HepG2 (cell line): ENCODE measurements at regions not wholly inside any gene's neighbourhood (a gene's known extent, or its start where the extent isn't known, plus 50 kb on each side); places are given as distances from the start of the nearest gene placed in this dataset.

Experiments used
- ARNT ChIP-seq: fragments of 450-650 bp; IDR thresholded peaks from 2 replicates; pipeline ENCODE4 v1.6.1; 2017
- EED ChIP-seq: sonication (generic); formaldehyde crosslinking; IDR thresholded peaks from 2 replicates; pipeline ENCODE4 v1.5.0; 2020; ENCODE audit warnings: mild to moderate bottlenecking, missing genetic modification reagents
- GMEB2 ChIP-seq: IDR thresholded peaks from 2 replicates; pipeline ENCODE4 v1.6.1; 2016; ENCODE audit warnings: missing biosample characterization, missing genetic modification reagents, low read depth
- NR2F6 ChIP-seq, 2 experiments: IDR thresholded peaks; 2 replicates each; pipeline ENCODE4 v1.6.1; 2016; ENCODE audit warnings: antibody characterized with exemption in 1 of 2, mild to moderate bottlenecking in 1 of 2
- POLR2A ChIP-seq, 2 experiments: IDR thresholded peaks; 2 replicates each; pipeline ENCODE4 v1.6.1; 2011; ENCODE audit warnings: low read depth in 2 of 2, low read length in 2 of 2, mild to moderate bottlenecking in 1 of 2, moderate library complexity in 1 of 2; ENCODE audit not compliant: insufficient read depth in 1 of 2
- POLR2AphosphoS5 ChIP-seq: IDR thresholded peaks from 2 replicates; pipeline ENCODE4 v1.6.1; 2012; ENCODE audit warnings: low read depth, low read length
- RFXANK ChIP-seq: IDR thresholded peaks from 2 replicates; pipeline ENCODE4 v1.6.1; 2016
- SAFB2 ChIP-seq: sonication (generic); formaldehyde crosslinking; IDR thresholded peaks from 2 replicates; pipeline ENCODE4 v1.5.1; 2020; ENCODE audit warnings: missing genetic modification reagents, low read depth, mild to moderate bottlenecking, borderline replicate concordance
- ZBTB38 ChIP-seq: sonication (generic); formaldehyde crosslinking; IDR thresholded peaks from 2 replicates; pipeline ENCODE4 v1.5.1; 2020; ENCODE audit warnings: mild to moderate bottlenecking, missing genetic modification reagents
- ZKSCAN1 ChIP-seq: fragments of 150-350 bp; IDR thresholded peaks from 2 replicates; pipeline ENCODE4 v1.6.1; 2014; ENCODE audit warnings: low read length
- ZNF792 ChIP-seq: IDR thresholded peaks from 2 replicates; pipeline ENCODE4 v1.6.1; 2016
- TF ChIP-seq, protein P1 (sequence below): sonication (generic); formaldehyde crosslinking; IDR thresholded peaks from 2 replicates; pipeline ENCODE4 v1.5.0; 2020; ENCODE audit warnings: mild to moderate bottlenecking, missing genetic modification reagents, moderate library complexity
- TF ChIP-seq, protein P2 (sequence below): IDR thresholded peaks from 2 replicates; pipeline ENCODE4 v1.6.1; 2012; ENCODE audit warnings: inconsistent platforms
- TF ChIP-seq, protein P3 (sequence below): sonication (generic); formaldehyde crosslinking; IDR thresholded peaks from 2 replicates; pipeline ENCODE4 v1.5.1; 2020; ENCODE audit warnings: mild to moderate bottlenecking, missing genetic modification reagents, borderline replicate concordance

GRCh38 chr18:22666411-22666940 lies 248.8 kb upstream of the CTAGE1 start:
- TF ChIP-seq ZKSCAN1 (no peak), ZNF792 (no peak), SAFB2 (no peak), POLR2AphosphoS5 (no peak), NR2F6 (IDR thresholded peaks at IDR 0.05) (no peak), NR2F6 (CRISPR knock-in tag; IDR thresholded peaks at IDR 0.05) (no peak), EED (CRISPR knock-in tag) (no peak), POLR2A (IDR thresholded peaks at IDR 0.05; ENCODE audit: insufficient read depth in 1 of 2, low read depth in 2 of 2, low read length in 2 of 2) (no peak), ARNT (no peak), ZBTB38 (CRISPR knock-in tag) (no peak), RFXANK (CRISPR knock-in tag) (no peak), GMEB2 (CRISPR knock-in tag) (no peak)
- TF ChIP-seq, protein P1, sequence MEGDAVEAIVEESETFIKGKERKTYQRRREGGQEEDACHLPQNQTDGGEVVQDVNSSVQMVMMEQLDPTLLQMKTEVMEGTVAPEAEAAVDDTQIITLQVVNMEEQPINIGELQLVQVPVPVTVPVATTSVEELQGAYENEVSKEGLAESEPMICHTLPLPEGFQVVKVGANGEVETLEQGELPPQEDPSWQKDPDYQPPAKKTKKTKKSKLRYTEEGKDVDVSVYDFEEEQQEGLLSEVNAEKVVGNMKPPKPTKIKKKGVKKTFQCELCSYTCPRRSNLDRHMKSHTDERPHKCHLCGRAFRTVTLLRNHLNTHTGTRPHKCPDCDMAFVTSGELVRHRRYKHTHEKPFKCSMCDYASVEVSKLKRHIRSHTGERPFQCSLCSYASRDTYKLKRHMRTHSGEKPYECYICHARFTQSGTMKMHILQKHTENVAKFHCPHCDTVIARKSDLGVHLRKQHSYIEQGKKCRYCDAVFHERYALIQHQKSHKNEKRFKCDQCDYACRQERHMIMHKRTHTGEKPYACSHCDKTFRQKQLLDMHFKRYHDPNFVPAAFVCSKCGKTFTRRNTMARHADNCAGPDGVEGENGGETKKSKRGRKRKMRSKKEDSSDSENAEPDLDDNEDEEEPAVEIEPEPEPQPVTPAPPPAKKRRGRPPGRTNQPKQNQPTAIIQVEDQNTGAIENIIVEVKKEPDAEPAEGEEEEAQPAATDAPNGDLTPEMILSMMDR (CRISPR knock-in tag): no peak
- TF ChIP-seq, protein P2, sequence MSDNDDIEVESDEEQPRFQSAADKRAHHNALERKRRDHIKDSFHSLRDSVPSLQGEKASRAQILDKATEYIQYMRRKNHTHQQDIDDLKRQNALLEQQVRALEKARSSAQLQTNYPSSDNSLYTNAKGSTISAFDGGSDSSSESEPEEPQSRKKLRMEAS: no peak
- TF ChIP-seq, protein P3, sequence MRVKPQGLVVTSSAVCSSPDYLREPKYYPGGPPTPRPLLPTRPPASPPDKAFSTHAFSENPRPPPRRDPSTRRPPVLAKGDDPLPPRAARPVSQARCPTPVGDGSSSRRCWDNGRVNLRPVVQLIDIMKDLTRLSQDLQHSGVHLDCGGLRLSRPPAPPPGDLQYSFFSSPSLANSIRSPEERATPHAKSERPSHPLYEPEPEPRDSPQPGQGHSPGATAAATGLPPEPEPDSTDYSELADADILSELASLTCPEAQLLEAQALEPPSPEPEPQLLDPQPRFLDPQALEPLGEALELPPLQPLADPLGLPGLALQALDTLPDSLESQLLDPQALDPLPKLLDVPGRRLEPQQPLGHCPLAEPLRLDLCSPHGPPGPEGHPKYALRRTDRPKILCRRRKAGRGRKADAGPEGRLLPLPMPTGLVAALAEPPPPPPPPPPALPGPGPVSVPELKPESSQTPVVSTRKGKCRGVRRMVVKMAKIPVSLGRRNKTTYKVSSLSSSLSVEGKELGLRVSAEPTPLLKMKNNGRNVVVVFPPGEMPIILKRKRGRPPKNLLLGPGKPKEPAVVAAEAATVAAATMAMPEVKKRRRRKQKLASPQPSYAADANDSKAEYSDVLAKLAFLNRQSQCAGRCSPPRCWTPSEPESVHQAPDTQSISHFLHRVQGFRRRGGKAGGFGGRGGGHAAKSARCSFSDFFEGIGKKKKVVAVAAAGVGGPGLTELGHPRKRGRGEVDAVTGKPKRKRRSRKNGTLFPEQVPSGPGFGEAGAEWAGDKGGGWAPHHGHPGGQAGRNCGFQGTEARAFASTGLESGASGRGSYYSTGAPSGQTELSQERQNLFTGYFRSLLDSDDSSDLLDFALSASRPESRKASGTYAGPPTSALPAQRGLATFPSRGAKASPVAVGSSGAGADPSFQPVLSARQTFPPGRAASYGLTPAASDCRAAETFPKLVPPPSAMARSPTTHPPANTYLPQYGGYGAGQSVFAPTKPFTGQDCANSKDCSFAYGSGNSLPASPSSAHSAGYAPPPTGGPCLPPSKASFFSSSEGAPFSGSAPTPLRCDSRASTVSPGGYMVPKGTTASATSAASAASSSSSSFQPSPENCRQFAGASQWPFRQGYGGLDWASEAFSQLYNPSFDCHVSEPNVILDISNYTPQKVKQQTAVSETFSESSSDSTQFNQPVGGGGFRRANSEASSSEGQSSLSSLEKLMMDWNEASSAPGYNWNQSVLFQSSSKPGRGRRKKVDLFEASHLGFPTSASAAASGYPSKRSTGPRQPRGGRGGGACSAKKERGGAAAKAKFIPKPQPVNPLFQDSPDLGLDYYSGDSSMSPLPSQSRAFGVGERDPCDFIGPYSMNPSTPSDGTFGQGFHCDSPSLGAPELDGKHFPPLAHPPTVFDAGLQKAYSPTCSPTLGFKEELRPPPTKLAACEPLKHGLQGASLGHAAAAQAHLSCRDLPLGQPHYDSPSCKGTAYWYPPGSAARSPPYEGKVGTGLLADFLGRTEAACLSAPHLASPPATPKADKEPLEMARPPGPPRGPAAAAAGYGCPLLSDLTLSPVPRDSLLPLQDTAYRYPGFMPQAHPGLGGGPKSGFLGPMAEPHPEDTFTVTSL (CRISPR knock-in tag): no peak
